ENCODE measurements at regions not wholly inside any gene's neighbourhood (a gene's known extent, or its start where the extent isn't known, plus 50 kb on each side); places are given as distances from the start of the nearest gene placed in this dataset.

GRCh38 chr7:50209461-50210135 is 94.9 kb upstream of the IKZF1 start:
- peak; percentile 41 for DNase-seq (ENCODE audit: low spot score)

- no peak for DNase-seq (ENCODE audit: low spot score)
These were observed 96.0 kb upstream of the IKZF1 start for GRCh38 chr7:50208378-50208982.

GRCh38 chr7:50207686-50208255 is 96.7 kb upstream of the IKZF1 start:
- DNase-seq (ENCODE audit: low spot score): no peak

DNA sequence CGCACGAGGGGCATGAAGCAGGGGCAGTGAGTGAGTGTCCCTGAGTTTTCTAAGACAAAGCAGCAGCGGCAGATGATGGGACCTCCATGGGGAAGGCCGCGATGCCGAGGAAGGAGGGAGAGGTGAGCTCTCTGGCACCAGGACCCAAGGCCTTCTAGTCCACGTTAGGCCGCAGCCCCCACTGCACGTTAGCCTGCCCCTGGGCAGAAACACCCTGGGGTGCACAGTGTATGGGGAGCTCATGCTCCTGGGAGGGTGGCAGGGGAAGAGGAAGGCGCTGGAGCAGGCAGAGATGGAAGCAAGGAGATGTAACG is 97.3 kb upstream of the IKZF1 start:
- no peak for DNase-seq (ENCODE audit: low spot score)

GRCh38 chr7:50206453-50207250 is 97.9 kb upstream of the IKZF1 start:
- peak; percentile 90 for DNase-seq (ENCODE audit: low spot score)

DNA sequence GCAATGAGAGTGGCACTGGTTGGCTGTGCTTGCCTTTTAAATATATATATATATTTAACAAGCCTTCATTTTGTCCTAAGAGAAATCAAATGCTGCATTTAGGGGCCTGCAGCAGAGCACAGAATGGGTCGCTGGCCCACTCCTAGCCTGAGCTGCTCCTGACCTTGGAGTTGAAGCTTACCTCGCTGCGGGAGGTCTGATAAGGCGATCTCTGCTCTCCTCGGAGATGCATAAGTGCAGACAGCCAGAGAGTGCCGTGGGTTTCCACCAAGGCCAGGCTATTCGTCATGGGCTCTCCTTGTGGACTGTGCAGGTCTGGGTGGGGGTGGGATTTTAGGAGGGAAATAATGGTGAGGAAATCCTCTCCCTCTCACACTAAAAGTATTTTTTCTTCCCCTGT is 99.5 kb upstream of the IKZF1 start:
- no peak for DNase-seq (ENCODE audit: low spot score)

DNA sequence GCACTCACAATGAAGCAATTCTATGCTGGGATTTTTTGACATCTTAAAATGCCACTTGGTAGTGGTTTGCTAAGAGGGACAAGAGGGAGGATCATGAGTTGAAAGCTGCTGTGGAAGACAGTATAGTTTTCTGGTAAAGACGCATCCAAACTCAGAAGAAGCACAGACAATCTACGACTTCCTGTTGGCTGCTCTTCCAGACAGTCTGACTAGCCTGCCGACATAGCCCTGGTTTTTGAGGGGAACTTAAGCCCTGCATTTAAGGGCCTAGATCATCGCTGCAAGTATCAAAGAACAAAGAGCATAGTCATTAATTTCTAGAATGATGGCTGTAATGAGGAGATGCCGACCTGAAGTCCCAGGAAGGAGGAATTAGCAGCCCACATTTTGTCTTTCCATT is 99.9 kb upstream of the IKZF1 start:
- DNase-seq (ENCODE audit: low spot score): peak; percentile 53

DNA sequence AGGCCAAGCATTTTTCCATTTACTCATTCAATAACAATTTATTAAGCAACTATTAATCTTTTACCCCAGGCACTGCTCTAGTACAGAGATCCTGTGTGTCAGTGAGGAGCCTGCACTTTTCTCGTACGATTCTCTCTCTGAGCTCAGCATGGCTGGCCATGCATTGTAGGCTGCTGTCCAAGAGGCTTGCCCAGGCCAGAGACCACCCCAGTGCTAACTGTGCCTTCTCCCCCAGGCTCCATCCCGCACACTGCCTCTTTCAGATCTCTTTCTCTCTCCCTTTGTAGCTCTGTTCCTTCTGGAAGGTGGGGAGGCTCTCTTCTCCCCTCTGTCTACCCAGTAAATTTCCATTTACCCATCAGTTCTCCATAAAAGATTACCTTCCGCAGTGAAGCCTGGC is 101.0 kb upstream of the IKZF1 start:
- no peak for DNase-seq (ENCODE audit: low spot score)

DNA sequence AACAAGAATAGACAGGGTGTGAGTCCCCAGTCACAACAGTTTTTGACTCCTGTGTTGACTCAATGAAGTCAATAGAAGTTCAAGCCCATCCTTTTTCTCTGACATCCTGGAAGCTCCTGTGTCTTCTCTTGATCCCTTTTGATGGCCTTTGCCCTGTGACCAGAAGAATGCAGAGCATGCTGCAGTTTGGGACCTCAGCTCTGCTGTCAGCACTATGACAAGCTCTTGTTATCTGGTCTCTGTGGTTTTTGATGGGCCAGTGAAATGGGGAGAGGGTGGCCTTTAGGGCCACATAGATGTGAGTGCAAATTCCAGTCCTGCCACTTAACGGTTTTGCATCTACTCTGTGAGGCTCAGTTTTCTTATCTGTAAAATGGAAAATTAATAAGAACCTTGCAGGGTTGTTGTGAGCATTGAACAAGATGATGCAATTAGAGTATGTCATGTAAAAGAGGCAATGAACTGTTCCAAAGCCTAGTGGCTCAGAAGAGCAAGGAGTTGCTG is 102.4 kb upstream of the IKZF1 start:
- DNase-seq (ENCODE audit: low spot score): no peak

GRCh38 chr7:50199824-50200223 is 104.7 kb upstream of the IKZF1 start:
- no peak for DNase-seq (ENCODE audit: low spot score)

GRCh38 chr7:50197549-50197948 is 104.5 kb upstream of the ZPBP start:
- peak; percentile 53 for DNase-seq (ENCODE audit: low spot score)

DNA sequence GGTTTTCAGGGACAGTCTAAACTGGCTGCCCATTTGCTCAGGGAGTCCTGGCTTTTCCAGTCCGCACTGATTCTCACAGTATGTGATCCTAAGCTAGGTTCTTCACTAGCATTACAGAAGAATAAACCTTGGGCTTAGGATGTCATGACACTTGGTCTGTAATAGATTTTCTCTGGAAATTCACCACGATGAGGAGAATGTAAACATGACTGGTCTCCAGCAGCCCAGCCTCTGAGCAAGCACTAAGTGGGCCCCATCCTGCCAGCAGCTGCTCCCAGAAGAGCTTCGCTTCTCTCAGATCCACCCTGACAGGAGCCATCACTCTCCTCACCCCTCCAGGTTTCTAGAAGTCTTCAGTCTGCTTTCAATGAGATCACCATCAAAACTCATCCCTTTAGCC is 103.7 kb upstream of the ZPBP start:
- no peak for DNase-seq (ENCODE audit: low spot score)

- no peak for DNase-seq (ENCODE audit: low spot score)
These were observed 97.7 kb upstream of the ZPBP start for GRCh38 chr7:50190776-50191175.

DNA sequence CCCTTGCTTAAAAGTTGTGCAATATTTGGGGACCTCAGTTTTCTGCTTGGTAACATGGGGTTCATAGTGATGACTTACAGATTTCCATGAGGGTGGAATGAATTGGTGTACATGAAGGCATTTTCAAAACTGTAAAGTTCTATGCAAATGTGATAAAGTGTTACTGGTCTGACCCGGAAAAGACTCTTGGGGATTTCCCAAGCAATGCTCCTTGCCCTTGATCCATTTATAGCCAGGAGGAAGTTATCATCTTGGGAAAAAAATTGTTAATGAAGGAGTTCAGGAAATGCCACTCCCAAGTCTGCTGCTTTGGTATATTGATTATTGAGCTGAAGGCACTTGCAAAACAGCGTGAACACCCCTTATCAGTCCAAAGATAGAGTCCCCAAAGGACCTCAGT is 96.3 kb upstream of the ZPBP start:
- DNase-seq (ENCODE audit: low spot score): no peak

GRCh38 chr7:50185951-50186682 is 93.1 kb upstream of the ZPBP start:
- DNase-seq (ENCODE audit: low spot score): no peak

- no peak for DNase-seq (ENCODE audit: low spot score)
These were observed 92.2 kb upstream of the ZPBP start for GRCh38 chr7:50185208-50185607.

GRCh38 chr7:50184271-50184990 is 91.4 kb upstream of the ZPBP start:
- DNase-seq (ENCODE audit: low spot score): no peak

GRCh38 chr7:50182759-50183158 is 89.7 kb upstream of the ZPBP start:
- no peak for DNase-seq (ENCODE audit: low spot score)

GRCh38 chr7:50181081-50181480 is 88.0 kb upstream of the ZPBP start:
- no peak for DNase-seq (ENCODE audit: low spot score)

DNA sequence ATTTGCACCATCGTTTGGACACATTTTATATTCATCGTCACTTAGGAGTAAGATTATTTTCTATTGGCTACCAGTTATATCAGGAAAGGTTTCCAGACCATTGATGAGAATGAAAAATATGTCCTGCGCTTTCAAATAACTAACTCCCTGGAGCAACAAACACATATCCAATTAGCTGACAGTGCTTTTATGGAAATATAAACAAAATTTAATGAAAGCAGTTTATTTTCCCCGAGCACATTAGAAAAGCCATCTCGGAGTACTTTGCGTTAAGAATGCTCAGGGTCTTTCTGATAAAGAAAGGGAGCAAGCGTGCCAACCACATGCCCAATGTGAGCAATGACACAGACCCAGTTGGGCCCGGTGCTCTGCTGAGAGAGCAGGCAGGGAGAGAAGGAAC is 85.1 kb upstream of the ZPBP start:
- DNase-seq (ENCODE audit: low spot score): no peak

- no peak for DNase-seq (ENCODE audit: low spot score)
These were observed 81.9 kb upstream of the ZPBP start for GRCh38 chr7:50174948-50175347.

Data from CD4-positive, alpha-beta T cell treated with Interleukin-15 for 4 hours (primary cell).